ENCODE measurements at regions not wholly inside any gene's neighbourhood (a gene's known extent, or its start where the extent isn't known, plus 50 kb on each side); places are given as distances from the start of the nearest gene placed in this dataset.

- WGBS, 2 donors = 77 to 78% methylated on average over 5 of the region's 5 CpGs
- no peak overlapping the region for H3K27ac ChIP-seq
- ATAC-seq (no peak), DNase-seq (no peak)
- H3K4me1 ChIP-seq = peaks cover 0 to 12% (median 3%) of the 10 kb centered on the region in 9 donors
- H3K9me3 ChIP-seq = peaks cover 0 to 13% (median 0%) of the 10 kb centered on the region in 11 donors
- no peaks in the 10 kb centered on the region for H3K36me3 ChIP-seq
- no peaks in the 10 kb centered on the region for H3K27me3 ChIP-seq
- intact Hi-C loops (cut with DNase I) = no loop called here
- TF ChIP-seq CTCF (IDR thresholded peaks at IDR 0.05) = no peak
- H3K4me3 ChIP-seq = no peak overlapping the region
Measured at GRCh38 chr1:65509912-65510680, 89.6 kb downstream of the LEPR start.

GRCh38 chr1:65510961-65511360 lies 90.5 kb downstream of the LEPR start:
- H3K4me3 ChIP-seq = no peak overlapping the region
- no peak for ATAC-seq

GRCh38 chr1:65512383-65512782 lies 91.9 kb downstream of the LEPR start:
- Histone ChIP-seq H3K36me3 (no peaks in the 10 kb centered on the region), H3K27ac (no peak overlapping the region), H3K4me3 (no peak overlapping the region), H3K4me1 (peaks cover 0 to 12% (median 3%) of the 10 kb centered on the region in 9 donors), H3K9me3 (peaks cover 0 to 13% (median 0%) of the 10 kb centered on the region in 11 donors), H3K27me3 (no peaks in the 10 kb centered on the region)
- 60 to 68% methylated on average over 4 of the region's 4 CpGs for WGBS, 2 donors
- TF ChIP-seq CTCF (IDR thresholded peaks at IDR 0.05) = no peak
- intact Hi-C loops (cut with DNase I) = no loop called here
- peak in 4 of 8 donors; percentile 25 to 65 (median 46) for ATAC-seq
- DNase-seq = peak in 1 of 2 donors; percentile 7

More at GRCh38 chr1:65510961-65511360, 90.5 kb downstream of the LEPR start:
- 66 to 81% methylated on average over 1 of the region's 1 CpG for WGBS, 2 donors
- DNase-seq = no peak
- Histone ChIP-seq H3K27me3 (no peaks in the 10 kb centered on the region), H3K36me3 (no peaks in the 10 kb centered on the region), H3K27ac (no peak overlapping the region), H3K9me3 (peaks cover 0 to 13% (median 0%) of the 10 kb centered on the region in 11 donors), H3K4me1 (peaks cover 0 to 12% (median 3%) of the 10 kb centered on the region in 9 donors)
- TF ChIP-seq CTCF (IDR thresholded peaks at IDR 0.05) = no peak
- intact Hi-C loops (cut with DNase I) = no loop called here

- DNase-seq = no peak
- H3K4me1 ChIP-seq = peaks cover 0 to 12% (median 3%) of the 10 kb centered on the region in 9 donors
- intact Hi-C loops (cut with DNase I) = no loop called here
- no peak overlapping the region for H3K4me3 ChIP-seq
- H3K27ac ChIP-seq = no peak overlapping the region
- H3K9me3 ChIP-seq = peaks cover 0 to 7% (median 0%) of the 10 kb centered on the region in 11 donors
- TF ChIP-seq CTCF (IDR thresholded peaks at IDR 0.05) = no peak
- no peaks in the 10 kb centered on the region for H3K36me3 ChIP-seq
- H3K27me3 ChIP-seq = no peaks in the 10 kb centered on the region
- 85 to 95% methylated on average over 1 of the region's 1 CpG for WGBS, 2 donors
- no peak for ATAC-seq
Measured at GRCh38 chr1:65512967-65513780, 92.7 kb downstream of the LEPR start.

Data from heart right ventricle (tissue), 16 donors.